ENCODE measurements at regions not wholly inside any gene's neighbourhood (a gene's known extent, or its start where the extent isn't known, plus 50 kb on each side); places are given as distances from the start of the nearest gene placed in this dataset.

- TF ChIP-seq, protein P1, sequence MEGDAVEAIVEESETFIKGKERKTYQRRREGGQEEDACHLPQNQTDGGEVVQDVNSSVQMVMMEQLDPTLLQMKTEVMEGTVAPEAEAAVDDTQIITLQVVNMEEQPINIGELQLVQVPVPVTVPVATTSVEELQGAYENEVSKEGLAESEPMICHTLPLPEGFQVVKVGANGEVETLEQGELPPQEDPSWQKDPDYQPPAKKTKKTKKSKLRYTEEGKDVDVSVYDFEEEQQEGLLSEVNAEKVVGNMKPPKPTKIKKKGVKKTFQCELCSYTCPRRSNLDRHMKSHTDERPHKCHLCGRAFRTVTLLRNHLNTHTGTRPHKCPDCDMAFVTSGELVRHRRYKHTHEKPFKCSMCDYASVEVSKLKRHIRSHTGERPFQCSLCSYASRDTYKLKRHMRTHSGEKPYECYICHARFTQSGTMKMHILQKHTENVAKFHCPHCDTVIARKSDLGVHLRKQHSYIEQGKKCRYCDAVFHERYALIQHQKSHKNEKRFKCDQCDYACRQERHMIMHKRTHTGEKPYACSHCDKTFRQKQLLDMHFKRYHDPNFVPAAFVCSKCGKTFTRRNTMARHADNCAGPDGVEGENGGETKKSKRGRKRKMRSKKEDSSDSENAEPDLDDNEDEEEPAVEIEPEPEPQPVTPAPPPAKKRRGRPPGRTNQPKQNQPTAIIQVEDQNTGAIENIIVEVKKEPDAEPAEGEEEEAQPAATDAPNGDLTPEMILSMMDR (IDR thresholded peaks at IDR 0.05), result no peak
- no peak for TF ChIP-seq POLR2A (IDR thresholded peaks at IDR 0.05)
These were observed 286.4 kb upstream of the PARD3B start for GRCh38 chr2:204258890-204259289.
